DMS53 treated with DMSO at 0.1 percent for 48 hours (cell line): ENCODE measurements at regions not wholly inside any gene's neighbourhood (a gene's known extent, or its start where the extent isn't known, plus 50 kb on each side); places are given as distances from the start of the nearest gene placed in this dataset.
"Not testable (repeated sequence)": the region's sequence is repeated elsewhere in the genome, so short reads cannot be mapped to it uniquely, and the experiment has no call there.

Experiments used
- DNase-seq: peaks from one replicate; lab custom pipeline; 2025; ENCODE audit not compliant: unreplicated experiment; lab: John Stamatoyannopoulos, UW

DNA sequence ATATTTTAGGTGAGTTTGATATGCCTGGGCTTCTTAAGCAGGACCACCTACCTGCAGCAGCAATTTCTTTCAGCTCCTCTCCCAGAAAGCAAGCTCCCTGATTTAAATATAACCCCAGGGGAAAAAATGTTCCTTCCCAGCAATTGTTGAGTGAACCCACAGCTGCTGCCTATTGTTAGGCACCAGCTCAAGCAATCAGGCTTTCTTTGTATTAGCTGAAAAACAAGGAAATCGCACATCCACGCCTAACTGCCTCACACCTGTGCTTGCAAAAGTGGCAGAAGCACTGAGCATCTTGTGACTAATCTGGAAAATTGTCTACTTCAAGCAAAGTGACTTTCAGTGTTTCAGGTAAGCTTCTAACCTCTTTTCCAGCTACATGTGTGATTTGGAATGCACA, 432.2 kb downstream of the SMARCA1 start:
- DNase-seq: peak; percentile 25

DNA sequence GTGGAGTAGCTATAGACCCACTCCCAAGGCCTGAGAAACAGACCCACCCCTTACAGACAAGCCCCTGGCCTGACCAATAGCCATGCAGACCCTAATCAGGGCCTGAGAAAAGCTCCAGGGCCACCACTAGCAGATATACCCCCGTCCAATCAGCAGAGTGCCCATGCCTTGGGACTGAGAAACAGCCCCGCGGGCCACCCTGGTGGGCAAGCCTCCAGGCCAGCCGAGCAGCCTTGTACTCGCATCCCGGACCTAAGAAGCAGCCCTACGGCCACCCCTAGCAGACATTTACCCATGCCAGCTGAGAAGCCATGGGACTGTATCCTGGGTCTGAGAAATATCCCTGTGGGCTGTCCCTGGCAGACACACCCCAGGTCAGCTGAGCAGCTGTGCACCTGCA, 436.5 kb downstream of the SMARCA1 start:
- no peak for DNase-seq

DNA sequence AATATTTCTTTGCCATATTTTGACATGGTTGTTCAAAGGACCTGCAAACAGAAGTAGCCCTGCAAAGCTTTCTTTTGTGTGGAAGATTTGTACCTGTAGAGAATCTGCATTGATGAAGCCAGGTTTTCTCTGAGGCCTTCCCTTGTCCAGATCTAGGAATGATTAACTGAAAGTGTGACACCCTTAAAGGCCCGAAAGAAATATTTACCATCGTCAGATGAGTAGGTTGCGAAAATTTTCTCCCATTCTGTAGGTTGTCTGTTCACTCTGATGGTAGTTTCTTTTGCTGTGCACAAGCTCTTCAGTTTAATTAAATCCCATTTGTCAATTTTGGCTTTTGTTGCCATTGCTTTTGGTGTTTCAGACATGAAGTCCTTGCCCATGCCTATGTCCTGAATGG, 439.0 kb downstream of the SMARCA1 start:
- DNase-seq: not testable (repeated sequence)

DNA sequence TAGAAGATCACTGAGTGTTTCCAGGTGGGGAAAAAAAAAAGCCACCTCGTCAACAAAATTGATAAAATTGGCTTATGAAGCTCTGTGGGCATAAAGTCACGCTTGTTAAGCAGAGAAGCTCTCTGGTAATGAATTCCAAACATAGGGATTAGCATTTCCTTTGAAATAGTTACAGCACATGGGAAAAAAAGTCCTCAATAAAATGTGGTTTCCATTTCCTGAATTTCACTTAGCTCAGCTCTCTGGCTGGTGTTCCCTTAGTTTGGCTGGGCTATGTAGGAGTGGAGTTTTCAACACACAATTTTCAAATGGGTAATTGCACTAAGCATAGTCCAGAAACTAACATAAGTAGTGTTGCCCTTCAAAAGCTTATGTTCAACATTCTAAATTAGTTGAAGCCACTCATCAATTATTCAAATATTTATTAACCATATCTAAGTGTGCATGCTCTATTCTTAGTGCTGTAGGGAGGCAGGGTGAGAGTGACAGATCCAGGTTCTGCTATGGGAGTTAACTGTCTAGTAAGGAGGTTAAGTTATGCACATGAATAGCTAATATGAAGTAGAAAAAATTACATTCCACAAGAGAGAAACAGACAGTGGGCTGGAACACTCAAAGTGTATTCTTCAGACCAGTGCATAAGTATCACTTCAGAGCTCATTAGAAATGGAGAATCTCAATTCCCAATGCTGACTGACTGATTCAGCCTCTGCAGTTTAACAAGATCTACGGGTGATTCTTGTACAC, 445.7 kb downstream of the SMARCA1 start:
- no peak for DNase-seq

DNA sequence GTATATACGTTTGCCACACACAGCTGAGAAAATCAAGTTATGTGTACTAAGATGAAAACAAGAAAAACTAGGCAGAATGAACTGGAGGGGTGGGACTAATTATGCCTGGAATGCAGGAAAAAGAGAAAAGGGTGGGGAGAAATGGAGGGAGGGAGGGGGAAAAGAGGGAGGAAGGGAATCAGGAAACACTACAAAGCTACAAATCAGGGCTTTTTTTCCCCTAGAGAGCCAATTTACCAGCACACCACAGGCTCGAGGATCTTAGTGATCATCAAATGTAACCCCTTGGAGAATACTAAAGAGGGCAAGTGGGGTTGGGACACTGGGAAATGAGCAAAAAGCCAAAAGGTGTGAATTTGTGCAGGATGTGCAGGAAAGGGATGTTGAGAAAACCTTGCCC, 451.9 kb downstream of the SMARCA1 start:
- no peak for DNase-seq

DNA sequence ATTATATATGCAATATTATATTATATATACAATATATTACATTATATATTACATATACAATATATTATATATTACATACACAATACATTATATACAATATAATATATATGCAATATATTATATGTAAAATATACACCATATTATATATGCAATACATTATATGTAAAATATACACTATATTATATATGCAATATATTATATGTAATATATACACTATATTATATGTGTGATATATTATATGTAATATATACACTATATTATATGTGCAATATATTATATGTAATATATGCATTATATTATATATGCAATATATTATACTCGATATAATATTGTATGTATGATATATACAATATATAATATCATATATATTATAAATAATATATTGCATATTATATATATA, 457.4 kb downstream of the SMARCA1 start:
- no peak for DNase-seq

DNA sequence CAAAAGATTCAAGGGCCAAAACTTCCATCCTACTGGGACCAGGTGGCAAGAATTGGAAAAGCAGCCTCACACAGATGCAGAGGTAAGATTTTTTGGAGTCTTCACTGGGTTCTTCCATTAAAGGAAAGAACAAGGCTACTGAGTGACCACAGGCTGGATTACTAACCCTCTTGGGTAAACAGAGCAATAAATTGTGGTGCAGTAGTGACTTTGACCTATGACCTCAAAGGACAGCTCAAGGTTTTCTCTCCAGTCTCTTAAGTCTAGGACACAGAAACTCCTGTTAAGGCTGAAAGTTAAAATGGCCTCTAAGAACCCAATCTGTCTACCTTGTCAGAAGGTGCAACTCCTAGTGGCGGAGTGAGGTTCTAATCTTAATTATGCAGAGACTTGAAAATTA, 464.9 kb downstream of the SMARCA1 start:
- no peak for DNase-seq

DNA sequence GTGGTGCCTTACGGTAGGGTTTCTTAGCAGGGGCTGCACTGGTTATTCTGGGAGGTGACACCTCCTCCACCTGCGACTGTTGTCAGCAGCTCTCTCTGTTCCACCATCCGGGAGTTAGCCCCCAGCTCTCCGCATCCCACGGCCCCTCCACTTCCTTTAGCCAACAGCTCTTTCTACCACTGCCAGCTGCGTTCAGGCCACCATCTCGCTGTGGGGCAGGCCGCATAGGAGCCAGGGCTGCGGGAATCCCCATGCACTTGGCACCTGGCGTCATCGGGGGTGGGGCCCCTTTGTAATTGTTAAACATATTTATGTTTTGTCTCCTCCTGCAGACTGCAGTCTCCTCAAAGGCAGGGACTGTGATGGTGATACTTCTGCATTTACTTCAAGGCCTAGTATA, 480.2 kb downstream of the SMARCA1 start:
- DNase-seq: no peak

DNA sequence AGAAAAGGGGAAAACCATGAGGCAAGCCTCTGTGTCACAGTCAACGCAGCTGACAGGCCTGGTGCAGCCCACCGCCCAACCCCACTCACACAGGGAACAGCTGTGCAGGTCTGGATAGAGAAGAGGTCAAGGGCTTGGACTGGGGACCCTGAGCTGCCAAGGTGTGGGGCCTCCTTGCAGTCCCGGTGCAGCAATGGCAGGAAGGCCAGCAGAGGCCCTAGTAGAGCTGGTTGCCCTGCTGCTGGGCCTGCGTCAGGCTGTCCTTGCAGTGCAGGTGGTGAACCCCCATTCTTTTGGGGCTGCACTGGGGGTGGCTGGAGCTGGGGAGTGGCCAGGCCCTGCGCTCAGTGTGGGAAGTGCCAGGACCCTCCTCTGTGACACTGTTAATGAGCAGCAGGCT, 482.0 kb downstream of the SMARCA1 start:
- no peak for DNase-seq

DNA sequence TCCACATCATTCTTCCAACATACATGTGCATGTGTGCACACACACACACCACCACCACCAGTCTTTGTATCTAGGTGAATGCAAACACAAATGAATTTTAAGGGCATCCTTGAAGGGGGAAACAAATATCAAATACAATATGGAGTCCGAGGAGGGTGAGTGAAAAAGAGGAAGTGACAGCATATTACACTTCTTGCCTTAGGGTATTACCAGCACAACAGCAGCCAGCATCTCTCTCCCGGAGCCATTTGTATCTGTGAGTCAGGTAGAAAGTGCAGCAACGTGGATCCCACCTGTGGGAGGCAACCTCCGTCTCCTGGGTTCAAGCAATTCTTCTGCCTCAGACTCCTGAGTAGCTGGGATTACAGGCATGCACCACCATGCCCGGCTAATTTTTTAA, 483.2 kb downstream of the SMARCA1 start:
- DNase-seq: no peak

DNA sequence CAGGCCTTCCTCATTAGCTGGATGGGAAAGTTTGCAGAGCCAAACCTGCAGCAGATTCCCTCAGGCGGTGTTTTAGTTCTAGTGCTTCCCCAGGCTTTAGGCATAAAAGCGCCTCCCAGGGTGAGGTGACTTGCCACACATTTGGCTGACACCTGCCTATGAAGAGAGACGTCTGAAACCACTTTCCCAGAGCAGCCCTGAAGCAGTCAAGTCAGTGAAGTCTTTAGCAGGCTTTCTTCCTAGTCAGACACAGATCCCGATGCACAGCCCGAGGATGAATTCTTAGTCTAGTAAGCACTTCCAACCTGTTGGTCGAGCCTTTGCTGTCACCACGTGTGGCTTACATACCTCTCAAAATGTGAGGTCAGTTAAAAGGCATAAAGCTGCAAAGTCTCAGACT, 484.1 kb downstream of the SMARCA1 start:
- no peak for DNase-seq

DNA sequence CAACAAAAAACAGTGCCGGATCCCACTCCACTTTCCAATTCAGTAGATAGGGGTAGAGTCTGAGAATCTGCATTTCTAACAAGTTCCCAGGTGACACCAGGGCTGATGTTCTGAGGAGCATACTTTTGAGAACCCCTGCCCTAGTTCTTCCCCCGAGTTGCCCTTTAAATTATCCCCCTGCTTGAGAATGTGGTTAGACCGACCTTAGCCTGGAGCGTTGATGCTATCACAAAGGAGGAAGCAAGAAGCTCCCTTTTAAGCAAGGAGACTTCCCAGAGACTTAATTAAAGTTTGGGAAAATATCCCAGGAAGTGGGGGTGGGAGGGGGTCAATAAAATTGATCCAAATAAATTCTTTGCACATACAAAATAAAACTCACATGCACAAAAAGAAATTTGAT, 485.9 kb downstream of the SMARCA1 start:
- no peak for DNase-seq

DNA sequence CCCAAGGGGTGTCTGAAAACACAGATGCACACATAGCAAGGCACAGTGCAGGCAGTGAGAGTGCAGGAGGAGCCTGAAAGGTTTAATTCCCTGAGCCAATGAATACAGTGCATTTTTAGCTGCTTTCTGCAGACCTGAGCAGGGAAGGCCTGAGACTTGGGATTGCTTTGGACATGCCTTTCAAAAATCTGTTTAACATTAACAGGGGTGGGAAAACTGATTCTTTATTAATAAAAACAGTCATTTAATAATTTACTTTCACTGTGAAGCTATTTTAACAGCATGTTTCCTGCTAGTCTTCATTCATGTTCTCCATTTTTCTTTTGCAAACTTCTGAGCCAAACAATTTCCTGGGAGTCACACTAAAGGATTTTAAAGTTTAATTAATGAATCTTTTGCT, 488.1 kb downstream of the SMARCA1 start:
- no peak for DNase-seq

DNA sequence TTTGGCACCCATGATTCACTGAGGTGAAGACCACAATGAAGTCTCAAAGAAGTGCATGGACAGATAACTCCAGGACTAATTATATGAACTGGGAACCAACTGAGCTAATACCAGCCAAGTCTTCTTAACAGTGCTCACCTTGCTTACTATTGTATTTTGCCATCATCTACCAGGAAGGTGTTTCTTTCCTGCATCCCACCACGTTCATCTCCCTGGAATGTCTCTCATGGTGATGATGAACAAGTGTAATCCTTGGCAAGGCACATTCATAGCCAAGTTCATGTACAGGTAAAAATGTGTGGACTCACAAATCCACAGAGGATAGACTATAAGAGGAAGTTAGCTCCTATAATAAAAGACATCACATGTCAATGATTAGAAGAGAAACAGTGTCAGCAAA, 489.1 kb downstream of the SMARCA1 start:
- DNase-seq: no peak

DNA sequence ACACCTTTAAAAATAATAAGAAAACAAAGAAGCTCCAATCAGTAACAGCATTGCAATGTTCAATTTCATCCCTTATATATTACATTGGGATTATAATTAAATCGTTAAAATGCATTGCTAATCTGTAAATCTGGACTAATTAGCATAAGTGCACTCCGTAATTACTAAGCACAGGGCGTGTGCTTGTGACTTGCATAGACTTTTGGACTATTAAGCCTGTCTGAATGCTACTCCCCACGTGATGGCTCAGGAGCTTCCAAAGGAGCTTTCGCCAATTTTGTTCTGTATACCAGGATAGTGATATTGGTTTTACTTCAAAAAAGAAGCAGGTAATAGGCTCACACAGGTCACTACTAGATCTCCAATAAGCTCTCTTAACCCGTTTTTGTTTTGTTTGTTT, 497.1 kb downstream of the SMARCA1 start:
- no peak for DNase-seq

DNA sequence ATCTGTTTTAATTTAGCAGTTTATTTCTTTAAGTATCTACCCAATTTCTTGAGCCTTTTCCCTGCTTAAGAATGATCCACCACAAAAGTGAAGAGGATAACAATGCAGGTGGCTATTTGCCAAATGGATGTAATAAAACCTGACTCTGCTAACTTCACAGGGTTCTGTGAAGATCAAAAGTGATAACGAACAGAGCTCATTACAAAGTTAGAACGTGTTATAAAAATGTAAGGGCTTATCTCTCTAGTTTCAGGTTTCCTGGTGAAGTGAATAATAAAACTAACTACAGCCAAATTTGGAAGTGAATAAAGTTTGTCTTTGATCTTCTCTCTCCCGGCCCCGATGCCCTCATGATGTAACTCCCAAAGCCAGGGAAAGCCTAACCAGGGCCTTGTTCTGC, 497.9 kb downstream of the SMARCA1 start:
- DNase-seq: no peak

DNA sequence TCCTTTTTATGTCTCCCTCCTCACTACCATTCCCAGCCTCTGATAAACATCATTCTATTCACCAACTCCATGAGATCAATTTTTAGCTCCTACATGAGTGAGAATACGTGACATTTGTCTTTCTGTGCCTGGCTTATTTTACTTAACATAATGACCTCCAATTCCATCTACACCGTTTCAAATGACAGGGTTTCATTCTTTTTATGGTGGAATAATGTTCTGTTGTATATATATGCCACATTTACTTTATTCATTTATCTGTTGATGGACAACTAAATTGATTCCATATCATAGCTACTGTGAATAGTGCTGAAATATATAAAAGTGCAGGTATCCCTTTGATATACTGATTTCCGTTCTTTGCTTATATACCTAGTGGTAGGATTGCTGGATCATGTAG, 503.9 kb downstream of the SMARCA1 start:
- no peak for DNase-seq

DNA sequence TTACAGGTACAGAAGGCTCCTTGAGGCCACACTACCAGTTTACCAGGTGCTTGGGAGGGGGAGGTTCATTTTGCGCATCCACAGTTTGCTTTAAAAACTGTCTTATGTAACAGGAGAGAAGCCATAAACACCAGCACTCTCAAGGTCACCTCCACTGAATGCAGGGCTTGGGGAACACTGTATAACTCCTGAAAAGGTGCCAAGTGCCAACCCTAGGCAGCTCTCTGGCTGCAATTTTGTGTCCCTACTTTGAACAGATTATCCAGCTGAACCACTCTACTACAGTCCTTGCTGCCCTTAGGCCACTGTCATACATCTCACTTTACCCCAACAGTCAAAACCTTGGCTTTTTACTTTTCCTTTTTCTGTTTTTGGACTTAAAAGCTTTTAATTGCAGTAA, 507.9 kb downstream of the SMARCA1 start:
- no peak for DNase-seq

DNA sequence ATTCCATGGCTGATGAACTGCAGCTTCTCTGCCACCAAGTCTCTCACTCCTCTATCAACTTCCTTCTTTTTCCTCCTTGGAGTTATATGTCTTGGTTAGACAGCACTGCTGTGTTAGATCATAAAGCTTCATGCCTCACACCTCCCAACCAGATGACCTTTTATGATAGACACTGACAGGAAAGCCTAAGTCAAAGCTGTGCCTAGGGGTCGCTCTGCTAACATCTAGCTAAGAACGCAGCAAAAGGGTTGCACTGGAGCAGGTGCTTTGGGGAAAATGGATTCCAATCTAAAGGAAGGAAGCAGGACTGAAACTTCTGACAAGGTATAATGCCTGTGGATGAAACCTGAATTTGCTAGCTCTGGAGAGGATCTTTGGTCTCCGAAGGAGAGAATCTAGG, 509.7 kb downstream of the SMARCA1 start:
- DNase-seq: no peak

DNA sequence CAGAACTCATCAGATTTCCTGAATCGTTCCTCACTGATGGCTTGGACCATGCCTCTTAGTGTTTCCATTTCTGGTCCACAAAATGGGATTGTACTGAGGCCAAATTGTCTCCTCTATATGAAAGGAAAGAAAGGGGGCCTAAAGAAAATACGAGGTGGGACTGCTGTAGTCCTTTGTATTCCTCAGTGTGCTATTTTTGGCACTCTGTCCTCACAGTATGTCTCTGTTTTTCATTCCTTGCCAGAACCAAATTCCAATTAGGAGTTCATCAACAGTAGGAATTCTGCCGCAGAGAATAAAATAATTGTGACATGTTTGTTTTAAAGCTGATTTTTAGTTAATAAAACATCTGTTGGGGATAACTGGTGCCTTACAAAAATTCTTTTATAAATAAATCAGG, 515.7 kb downstream of the SMARCA1 start:
- no peak for DNase-seq

DNA sequence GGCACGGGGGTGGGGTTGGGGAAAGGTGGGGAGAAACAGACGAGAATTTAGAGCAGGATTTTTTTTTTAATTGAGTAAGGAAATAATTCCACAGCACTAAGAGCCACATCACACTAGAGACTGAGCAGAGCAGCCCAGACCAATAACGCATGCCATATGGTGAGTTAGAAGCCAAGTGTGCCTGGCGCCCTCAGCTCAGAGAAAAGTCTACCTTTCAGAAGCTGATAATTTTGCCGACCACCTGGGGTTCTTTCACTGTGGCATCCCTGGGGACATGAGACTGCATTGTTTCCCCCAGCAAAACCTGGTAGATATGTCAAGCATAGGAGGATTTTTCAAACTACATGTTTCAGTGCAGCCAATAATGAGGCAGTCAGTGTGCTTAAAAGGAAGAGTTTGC, 516.8 kb downstream of the SMARCA1 start:
- DNase-seq: no peak

DNA sequence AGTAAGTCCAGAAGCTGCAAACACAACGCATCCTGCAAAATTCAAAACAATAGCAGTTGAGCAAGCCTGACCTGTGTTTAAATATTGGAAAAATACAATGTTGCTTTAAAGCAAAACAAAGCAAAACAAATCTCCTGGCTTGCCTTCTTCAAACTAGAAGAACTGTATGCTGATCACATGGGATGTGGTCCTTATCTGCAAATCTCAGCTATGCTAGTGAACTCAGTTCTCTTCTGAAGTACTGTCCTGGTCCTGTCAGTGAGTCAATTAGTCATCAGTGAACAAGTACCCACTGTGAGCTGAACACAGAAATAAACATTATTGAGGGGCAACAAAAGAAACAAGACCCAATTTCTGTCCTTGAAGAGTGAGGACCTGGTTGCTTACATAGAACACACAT, 522.5 kb downstream of the SMARCA1 start:
- peak; percentile 15 for DNase-seq

DNA sequence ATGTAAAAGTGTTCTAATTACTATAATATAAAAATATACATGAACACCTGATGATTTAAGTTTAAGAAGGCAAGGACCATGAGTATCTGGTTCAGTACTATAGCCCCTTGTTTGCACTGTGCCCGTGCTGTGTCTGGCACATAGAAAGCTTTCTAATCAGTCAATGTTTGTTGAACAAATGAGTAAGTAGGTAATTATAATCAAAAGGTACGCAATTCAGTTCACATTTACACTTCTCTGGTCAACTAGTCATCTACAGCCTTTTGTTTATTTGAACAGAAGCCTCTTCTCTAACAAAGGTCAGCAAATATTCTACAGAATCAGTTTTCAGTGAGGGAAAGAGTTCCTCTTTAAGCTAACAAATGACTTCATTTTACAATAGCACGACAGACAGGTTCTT, 523.3 kb downstream of the SMARCA1 start:
- DNase-seq: peak; percentile 84
